MM.1S (cell line): ENCODE measurements at regions not wholly inside any gene's neighbourhood (a gene's known extent, or its start where the extent isn't known, plus 50 kb on each side); places are given as distances from the start of the nearest gene placed in this dataset.

ENCODE experiments used
- EZH2 ChIP-seq: fragments of 300-600 bp; sonication (generic); optimal IDR thresholded peaks from 2 replicates; pipeline ENCODE3; 2017; ENCODE audit warnings: low read depth, mild to moderate bottlenecking, antibody characterized with exemption, low read length, mixed read lengths
- TF ChIP-seq, protein P1 (sequence below): fragments of 300-600 bp; sonication (generic); IDR thresholded peaks from 2 replicates; pipeline ENCODE4 v1.5.1; 2016; ENCODE audit warnings: antibody characterized with exemption, low read length, mixed read lengths

- TF ChIP-seq, protein P1, sequence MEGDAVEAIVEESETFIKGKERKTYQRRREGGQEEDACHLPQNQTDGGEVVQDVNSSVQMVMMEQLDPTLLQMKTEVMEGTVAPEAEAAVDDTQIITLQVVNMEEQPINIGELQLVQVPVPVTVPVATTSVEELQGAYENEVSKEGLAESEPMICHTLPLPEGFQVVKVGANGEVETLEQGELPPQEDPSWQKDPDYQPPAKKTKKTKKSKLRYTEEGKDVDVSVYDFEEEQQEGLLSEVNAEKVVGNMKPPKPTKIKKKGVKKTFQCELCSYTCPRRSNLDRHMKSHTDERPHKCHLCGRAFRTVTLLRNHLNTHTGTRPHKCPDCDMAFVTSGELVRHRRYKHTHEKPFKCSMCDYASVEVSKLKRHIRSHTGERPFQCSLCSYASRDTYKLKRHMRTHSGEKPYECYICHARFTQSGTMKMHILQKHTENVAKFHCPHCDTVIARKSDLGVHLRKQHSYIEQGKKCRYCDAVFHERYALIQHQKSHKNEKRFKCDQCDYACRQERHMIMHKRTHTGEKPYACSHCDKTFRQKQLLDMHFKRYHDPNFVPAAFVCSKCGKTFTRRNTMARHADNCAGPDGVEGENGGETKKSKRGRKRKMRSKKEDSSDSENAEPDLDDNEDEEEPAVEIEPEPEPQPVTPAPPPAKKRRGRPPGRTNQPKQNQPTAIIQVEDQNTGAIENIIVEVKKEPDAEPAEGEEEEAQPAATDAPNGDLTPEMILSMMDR, result no peak
- no peak for TF ChIP-seq EZH2
Observed at GRCh38 chr1:217360510-217360909, 270.4 kb downstream of the GPATCH2 start.
